KMS-11 (cell line): ENCODE measurements at regions not wholly inside any gene's neighbourhood (a gene's known extent, or its start where the extent isn't known, plus 50 kb on each side); places are given as distances from the start of the nearest gene placed in this dataset.

Experiments
- H2AFZ ChIP-seq: fragments of 200-600 bp; sonication (generic); 2 replicates; pipeline ENCODE4 v1.6.1; 2016; ENCODE audit warnings: antibody characterized with exemption, mixed run types, low read depth
- H3K27ac ChIP-seq: fragments of 200-600 bp; sonication (generic); 2 replicates; pipeline ENCODE4 v1.6.1; 2016; ENCODE audit warnings: mild to moderate bottlenecking, mixed run types
- H3K27me3 ChIP-seq: fragments of 200-600 bp; sonication (generic); 2 replicates; pipeline ENCODE4 v1.6.1; 2017; ENCODE audit warnings: mild to moderate bottlenecking, low read depth, mixed run types, moderate library complexity; ENCODE audit not compliant: insufficient read depth
- H3K36me3 ChIP-seq: fragments of 200-600 bp; sonication (generic); 2 replicates; pipeline ENCODE4 v1.6.1; 2017; ENCODE audit warnings: mild to moderate bottlenecking, mixed run types; ENCODE audit not compliant: insufficient read depth
- H3K4me1 ChIP-seq: fragments of 200-600 bp; sonication (generic); 2 replicates; pipeline ENCODE4 v1.6.1; 2016; ENCODE audit warnings: mild to moderate bottlenecking, low read depth, mixed run types; ENCODE audit not compliant: poor library complexity, severe bottlenecking
- H3K4me2 ChIP-seq: fragments of 200-600 bp; sonication (generic); 2 replicates; pipeline ENCODE4 v1.7.0; 2016; ENCODE audit warnings: mild to moderate bottlenecking, mixed run types
- H3K4me3 ChIP-seq: fragments of 200-600 bp; sonication (generic); IDR thresholded peaks from 2 replicates; pipeline ENCODE4 v1.6.1; 2017; ENCODE audit warnings: low read depth, low read length, mixed read lengths; ENCODE audit not compliant: insufficient read depth
- H3K79me2 ChIP-seq: fragments of 200-600 bp; sonication (generic); 2 replicates; pipeline ENCODE4 v1.6.1; 2016; ENCODE audit warnings: low read depth, mixed run types; ENCODE audit not compliant: insufficient read depth
- H3K9ac ChIP-seq: fragments of 200-600 bp; sonication (generic); 2 replicates; pipeline ENCODE4 v1.6.1; 2016; ENCODE audit warnings: mild to moderate bottlenecking, mixed run types
- H4K20me1 ChIP-seq: fragments of 200-600 bp; sonication (generic); 2 replicates; pipeline ENCODE4 v1.6.1; 2016; ENCODE audit warnings: mild to moderate bottlenecking, mixed run types; ENCODE audit not compliant: insufficient read depth
- TF ChIP-seq, protein P1 (sequence below): fragments of 200-600 bp; sonication (generic); conservative IDR thresholded peaks from 2 replicates; pipeline ENCODE4 v1.6.1; 2017; ENCODE audit warnings: low read depth, mild to moderate bottlenecking, antibody characterized with exemption, low read length, moderate library complexity, mixed read lengths

- Histone ChIP-seq H3K27ac (no peak overlapping the region), H3K36me3 (no peaks in the 10 kb centered on the region), H4K20me1 (no peaks in the 10 kb centered on the region), H3K9ac (no peak overlapping the region), H3K27me3 (no peaks in the 10 kb centered on the region), H3K4me1 (no peaks in the 10 kb centered on the region), H3K4me3 (no peak overlapping the region), H3K4me2 (no peak overlapping the region), H3K79me2 (no peaks in the 10 kb centered on the region), H2AFZ (no peak overlapping the region)
- TF ChIP-seq, protein P1, sequence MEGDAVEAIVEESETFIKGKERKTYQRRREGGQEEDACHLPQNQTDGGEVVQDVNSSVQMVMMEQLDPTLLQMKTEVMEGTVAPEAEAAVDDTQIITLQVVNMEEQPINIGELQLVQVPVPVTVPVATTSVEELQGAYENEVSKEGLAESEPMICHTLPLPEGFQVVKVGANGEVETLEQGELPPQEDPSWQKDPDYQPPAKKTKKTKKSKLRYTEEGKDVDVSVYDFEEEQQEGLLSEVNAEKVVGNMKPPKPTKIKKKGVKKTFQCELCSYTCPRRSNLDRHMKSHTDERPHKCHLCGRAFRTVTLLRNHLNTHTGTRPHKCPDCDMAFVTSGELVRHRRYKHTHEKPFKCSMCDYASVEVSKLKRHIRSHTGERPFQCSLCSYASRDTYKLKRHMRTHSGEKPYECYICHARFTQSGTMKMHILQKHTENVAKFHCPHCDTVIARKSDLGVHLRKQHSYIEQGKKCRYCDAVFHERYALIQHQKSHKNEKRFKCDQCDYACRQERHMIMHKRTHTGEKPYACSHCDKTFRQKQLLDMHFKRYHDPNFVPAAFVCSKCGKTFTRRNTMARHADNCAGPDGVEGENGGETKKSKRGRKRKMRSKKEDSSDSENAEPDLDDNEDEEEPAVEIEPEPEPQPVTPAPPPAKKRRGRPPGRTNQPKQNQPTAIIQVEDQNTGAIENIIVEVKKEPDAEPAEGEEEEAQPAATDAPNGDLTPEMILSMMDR = no peak
Measured at GRCh38 chr1:187725216-187725615, 896.5 kb downstream of the PLA2G4A start.

DNA sequence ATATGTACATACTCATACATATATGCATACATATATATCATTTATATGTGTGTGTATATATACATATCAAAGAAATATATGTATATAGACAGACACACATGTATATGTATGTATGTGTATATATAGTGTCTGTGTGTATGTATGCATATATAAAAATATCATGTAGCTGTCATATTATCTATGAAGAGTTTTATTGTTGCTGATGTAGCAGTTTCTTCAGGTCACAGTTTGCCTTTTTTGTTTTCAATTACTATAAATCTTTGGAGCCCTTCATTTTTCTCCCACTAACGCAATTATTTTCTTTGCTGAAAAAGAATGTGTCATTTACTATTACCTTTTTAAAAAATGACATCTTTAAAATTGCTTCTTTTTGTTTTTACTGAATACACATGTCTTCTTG is 904.5 kb downstream of the PLA2G4A start:
- H3K27ac ChIP-seq = no peak overlapping the region
- TF ChIP-seq, protein P1 = no peak

GRCh38 chr1:187734427-187734826 is 905.7 kb downstream of the PLA2G4A start:
- Histone ChIP-seq H3K79me2 (no peaks in the 10 kb centered on the region), H4K20me1 (no peaks in the 10 kb centered on the region), H3K27ac (no peak overlapping the region), H3K4me3 (no peak overlapping the region), H3K27me3 (no peaks in the 10 kb centered on the region), H3K4me2 (no peak overlapping the region), H3K36me3 (no peaks in the 10 kb centered on the region), H2AFZ (no peak overlapping the region), H3K4me1 (no peaks in the 10 kb centered on the region), H3K9ac (no peak overlapping the region)
- TF ChIP-seq, protein P1 = no peak

More for the DNA sequence above, 904.5 kb downstream of the PLA2G4A start:
- Histone ChIP-seq H3K4me2 (no peak overlapping the region), H3K79me2 (no peaks in the 10 kb centered on the region), H4K20me1 (no peaks in the 10 kb centered on the region), H3K4me1 (no peaks in the 10 kb centered on the region), H2AFZ (no peak overlapping the region), H3K4me3 (no peak overlapping the region), H3K9ac (no peak overlapping the region), H3K36me3 (no peaks in the 10 kb centered on the region), H3K27me3 (no peaks in the 10 kb centered on the region)

DNA sequence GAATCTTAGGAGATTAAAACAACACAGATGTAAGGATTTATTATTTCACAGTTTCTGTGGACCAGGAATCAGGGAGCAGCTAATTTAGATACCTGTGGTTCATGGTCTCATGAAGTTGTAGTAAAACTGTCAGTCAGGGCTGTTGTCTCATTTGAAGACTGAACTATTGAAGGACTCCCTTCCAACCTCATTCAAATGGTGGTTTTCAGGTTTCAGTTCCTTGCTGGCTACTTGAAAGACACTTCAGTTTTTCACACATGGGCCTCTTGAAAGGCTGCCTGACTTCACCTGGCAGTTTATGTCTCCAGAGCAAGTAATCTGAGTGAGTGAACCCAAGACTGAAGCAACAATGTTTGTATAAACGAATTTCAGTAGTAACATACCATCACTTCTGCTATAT is 915.9 kb downstream of the PLA2G4A start:
- TF ChIP-seq, protein P1 = no peak
- H3K27ac ChIP-seq = peak overlapping the region; percentile 9; the same call in 1 of the 2 replicates
- no peak overlapping the region for H2AFZ ChIP-seq
- no peak overlapping the region for H3K9ac ChIP-seq
- no peaks in the 10 kb centered on the region for H4K20me1 ChIP-seq
- peak overlapping the region; percentile 14; the same call in 1 of the 2 replicates for H3K4me2 ChIP-seq
- peaks cover 31% of the 10 kb centered on the region for H3K4me1 ChIP-seq
- H3K79me2 ChIP-seq = no peaks in the 10 kb centered on the region
- H3K27me3 ChIP-seq = no peaks in the 10 kb centered on the region
- H3K4me3 ChIP-seq = no peak overlapping the region
- no peaks in the 10 kb centered on the region for H3K36me3 ChIP-seq
